Gastrocnemius medialis (tissue), 4 donors: ENCODE measurements at regions not wholly inside any gene's neighbourhood (a gene's known extent, or its start where the extent isn't known, plus 50 kb on each side); places are given as distances from the start of the nearest gene placed in this dataset.
"Not testable (repeated sequence)": the region's sequence is repeated elsewhere in the genome, so short reads cannot be mapped to it uniquely, and the experiment has no call there.

Source experiments
- POLR2A ChIP-seq, 2 donors: fragments of 450-650 bp; IDR thresholded peaks; one replicate each; pipeline ENCODE4 v1.6.1; 2017; ENCODE audit warnings: antibody characterized with exemption in 2 of 2, mild to moderate bottlenecking in 2 of 2, moderate library complexity in 2 of 2
- TF ChIP-seq, protein P1 (sequence below), 5 experiments: fragments of 450-650 bp in 3 of 5; fragments of 200-600 bp in 2 of 5; sonication (generic) in 2 of 5; IDR thresholded peaks in 4 of 5; conservative IDR thresholded peaks in 1 of 5; 1 replicate in 4 of 5; 2 replicates in 1 of 5; pipeline ENCODE4 v1.5.1; 2016 to 2019; ENCODE audit warnings: antibody characterized with exemption in 5 of 5, mild to moderate bottlenecking in 3 of 5, moderate library complexity in 3 of 5

GRCh38 chr18:37832010-37832695, 266.6 kb upstream of the CELF4 start:
- TF ChIP-seq, protein P1, sequence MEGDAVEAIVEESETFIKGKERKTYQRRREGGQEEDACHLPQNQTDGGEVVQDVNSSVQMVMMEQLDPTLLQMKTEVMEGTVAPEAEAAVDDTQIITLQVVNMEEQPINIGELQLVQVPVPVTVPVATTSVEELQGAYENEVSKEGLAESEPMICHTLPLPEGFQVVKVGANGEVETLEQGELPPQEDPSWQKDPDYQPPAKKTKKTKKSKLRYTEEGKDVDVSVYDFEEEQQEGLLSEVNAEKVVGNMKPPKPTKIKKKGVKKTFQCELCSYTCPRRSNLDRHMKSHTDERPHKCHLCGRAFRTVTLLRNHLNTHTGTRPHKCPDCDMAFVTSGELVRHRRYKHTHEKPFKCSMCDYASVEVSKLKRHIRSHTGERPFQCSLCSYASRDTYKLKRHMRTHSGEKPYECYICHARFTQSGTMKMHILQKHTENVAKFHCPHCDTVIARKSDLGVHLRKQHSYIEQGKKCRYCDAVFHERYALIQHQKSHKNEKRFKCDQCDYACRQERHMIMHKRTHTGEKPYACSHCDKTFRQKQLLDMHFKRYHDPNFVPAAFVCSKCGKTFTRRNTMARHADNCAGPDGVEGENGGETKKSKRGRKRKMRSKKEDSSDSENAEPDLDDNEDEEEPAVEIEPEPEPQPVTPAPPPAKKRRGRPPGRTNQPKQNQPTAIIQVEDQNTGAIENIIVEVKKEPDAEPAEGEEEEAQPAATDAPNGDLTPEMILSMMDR (IDR thresholded peaks at IDR 0.05 in 4 of 5, conservative IDR thresholded peaks at IDR 0.05 in 1 of 5), result not testable (repeated sequence)
- not testable (repeated sequence) for TF ChIP-seq POLR2A (IDR thresholded peaks at IDR 0.05)
